ENCODE measurements at regions not wholly inside any gene's neighbourhood (a gene's known extent, or its start where the extent isn't known, plus 50 kb on each side); places are given as distances from the start of the nearest gene placed in this dataset.

DNA sequence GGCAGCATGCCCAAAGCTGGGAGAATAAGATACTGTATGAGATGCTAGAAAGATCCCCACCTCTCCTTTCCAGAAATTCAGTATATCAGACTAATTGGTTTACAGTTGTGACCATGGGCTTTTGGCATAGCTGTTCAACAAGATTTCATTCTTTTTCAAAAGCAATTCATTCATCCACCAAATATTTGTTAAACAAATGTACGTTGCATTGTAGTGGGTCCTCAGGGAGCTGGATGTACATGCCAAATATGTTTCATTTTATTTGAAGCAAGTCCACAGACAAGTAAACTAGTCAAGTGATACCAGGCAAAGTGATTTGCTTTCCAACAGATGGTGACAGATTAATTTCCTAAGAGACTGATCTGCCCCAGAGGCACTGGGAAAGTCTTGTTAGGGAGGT, 85.8 kb upstream of the ESR1 start:
- TF ChIP-seq, protein P1, sequence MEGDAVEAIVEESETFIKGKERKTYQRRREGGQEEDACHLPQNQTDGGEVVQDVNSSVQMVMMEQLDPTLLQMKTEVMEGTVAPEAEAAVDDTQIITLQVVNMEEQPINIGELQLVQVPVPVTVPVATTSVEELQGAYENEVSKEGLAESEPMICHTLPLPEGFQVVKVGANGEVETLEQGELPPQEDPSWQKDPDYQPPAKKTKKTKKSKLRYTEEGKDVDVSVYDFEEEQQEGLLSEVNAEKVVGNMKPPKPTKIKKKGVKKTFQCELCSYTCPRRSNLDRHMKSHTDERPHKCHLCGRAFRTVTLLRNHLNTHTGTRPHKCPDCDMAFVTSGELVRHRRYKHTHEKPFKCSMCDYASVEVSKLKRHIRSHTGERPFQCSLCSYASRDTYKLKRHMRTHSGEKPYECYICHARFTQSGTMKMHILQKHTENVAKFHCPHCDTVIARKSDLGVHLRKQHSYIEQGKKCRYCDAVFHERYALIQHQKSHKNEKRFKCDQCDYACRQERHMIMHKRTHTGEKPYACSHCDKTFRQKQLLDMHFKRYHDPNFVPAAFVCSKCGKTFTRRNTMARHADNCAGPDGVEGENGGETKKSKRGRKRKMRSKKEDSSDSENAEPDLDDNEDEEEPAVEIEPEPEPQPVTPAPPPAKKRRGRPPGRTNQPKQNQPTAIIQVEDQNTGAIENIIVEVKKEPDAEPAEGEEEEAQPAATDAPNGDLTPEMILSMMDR (IDR thresholded peaks at IDR 0.05) = no peak
- no peak for TF ChIP-seq POLR2A (IDR thresholded peaks at IDR 0.05)

All from body of pancreas (tissue), 4 donors.